NCI-H82 treated with DMSO at 0.1 percent for 48 hours (cell line): ENCODE measurements at regions not wholly inside any gene's neighbourhood (a gene's known extent, or its start where the extent isn't known, plus 50 kb on each side); places are given as distances from the start of the nearest gene placed in this dataset.

Experiments
- DNase-seq: peaks from one replicate; lab custom pipeline; 2025; ENCODE audit not compliant: unreplicated experiment; lab: John Stamatoyannopoulos, UW

DNA sequence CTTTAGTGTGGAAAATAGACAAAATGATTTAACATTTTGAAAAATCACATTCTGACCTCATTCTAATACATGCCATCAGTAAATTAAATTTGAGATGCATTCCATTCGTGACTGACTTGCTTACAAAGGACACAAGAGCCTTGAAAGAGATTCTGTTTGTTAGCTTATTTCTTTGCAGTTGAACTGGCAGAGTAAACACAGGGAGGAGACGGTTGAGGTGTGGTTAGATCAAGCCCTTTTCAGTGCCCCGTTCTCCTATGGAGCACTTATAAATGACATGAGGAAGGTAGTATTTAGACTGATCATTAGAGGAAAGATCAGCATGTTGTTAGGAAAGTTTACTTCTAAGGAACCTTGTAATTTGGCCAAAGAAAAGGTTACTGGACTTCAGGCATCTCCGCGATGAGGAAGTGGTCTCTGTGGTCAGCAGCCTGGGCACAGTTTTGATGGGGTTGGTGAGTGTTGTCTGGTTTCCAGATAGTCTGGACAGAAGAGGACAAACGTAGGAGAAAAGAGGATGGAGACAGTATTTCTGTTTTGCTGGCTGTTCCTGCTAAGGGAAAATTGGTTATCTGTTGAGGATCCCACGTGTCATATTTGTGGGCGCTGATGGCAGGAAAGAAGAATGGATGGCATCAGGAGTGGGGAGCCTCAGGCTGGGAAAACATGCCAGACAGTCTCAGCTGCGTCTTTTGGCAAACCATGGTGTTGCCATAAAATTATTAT is 328.9 kb upstream of the TBL1XR1 start:
- DNase-seq, result no peak

DNA sequence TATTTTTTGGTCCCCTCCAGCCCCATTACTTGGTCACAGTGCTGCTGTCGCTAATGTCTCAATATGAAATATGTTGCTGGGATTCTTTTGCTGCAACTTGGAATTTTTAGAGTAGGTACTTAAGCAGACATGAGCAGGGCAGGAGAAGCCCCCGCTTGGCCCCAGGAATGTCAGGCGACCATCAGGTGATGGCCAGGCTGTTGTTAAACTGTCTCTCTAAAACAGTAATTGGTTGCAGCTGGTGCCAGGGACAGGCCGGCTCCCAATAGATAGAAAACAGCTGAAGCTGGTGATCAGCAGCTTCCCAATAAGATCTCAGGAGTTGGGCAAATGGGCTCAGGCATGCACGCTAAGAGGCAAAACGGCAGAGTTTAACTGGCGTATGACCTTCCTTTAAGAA is 329.9 kb upstream of the TBL1XR1 start:
- no peak for DNase-seq

DNA sequence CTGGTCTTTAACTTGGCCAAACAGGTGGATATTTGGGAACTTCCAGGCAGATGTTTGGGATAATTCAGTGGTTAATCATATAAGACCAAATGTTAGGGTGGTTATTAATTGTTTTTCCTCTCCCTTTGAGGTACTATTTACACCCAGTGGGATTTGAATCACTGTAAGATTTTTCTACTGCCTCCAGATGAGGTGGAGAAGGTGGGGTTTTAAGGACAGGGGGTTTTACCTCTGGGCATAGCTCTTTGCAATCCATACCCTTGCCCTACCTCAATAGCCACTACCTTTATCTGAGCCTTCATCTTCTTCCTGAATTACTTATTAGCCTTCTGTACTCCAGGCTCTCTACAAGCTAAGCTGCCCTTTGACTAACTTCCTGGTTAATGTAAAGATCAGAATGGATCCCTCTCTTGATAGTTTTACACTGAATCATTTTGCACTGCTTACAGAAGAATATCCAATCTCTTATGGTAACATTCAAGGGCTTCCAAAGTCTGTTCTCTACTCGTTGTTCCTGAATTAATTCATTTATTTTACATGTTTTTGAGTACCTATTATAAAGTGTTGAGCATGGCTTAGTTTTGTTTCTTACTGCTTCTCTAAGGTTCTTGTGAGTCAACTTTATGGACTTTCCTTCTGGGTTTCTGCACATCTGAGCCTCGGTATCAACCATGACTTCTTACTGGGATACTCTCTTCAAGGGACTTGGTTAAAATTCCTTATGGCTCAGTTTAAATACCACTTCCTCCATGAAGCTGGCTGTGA is 331.2 kb upstream of the TBL1XR1 start:
- DNase-seq, result no peak

DNA sequence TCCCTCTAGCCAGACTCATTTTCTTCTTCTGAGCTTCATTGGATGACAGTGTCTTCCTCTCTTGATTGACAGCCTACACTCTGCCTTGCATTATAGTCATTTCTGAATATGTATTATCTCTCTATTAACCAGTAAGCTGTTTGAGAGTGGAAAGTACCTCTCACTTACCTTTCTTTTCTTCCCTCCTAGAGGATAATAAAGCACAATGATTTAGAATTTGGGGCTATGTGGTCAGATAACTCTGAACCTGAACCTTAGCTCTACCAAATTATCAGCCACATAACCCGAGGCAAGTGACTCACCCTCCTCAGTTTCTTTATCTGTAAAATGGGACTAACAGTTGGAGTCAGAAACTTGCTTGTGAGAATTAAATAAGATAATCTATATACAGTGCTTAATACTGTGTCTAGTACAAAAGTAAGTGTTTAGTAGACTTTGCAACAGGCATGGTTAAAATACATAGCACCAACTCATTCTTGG is 331.8 kb upstream of the TBL1XR1 start:
- no peak for DNase-seq

DNA sequence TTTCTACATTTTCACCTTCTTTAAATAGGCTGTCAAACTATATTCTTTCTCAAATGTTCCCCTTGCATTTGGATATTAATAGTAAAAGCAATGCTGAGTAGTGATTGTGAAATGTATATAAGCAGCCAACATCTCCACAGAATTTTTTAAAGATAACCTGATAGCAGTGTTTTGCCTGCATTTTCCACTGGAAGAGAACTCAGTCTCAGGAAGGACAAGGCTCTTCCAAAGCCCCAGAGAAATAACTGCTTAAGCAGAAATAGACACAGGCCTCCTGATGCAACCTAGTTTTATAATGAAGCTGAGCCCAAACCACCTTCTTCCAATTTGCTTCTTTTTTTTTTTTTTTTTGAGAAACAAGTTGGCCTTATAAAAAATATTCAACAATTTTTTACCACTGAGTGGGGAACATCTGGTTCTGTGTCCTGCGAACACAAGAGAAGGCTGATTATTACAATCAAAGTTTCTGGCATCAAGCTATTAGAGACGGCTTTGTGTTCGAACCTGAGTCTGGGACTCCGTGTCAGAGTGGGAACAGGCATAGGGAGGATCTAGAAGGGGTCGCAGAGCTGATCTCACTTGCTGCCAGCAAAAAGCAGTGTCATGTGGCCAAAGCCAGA is 332.5 kb upstream of the TBL1XR1 start:
- DNase-seq, result no peak

DNA sequence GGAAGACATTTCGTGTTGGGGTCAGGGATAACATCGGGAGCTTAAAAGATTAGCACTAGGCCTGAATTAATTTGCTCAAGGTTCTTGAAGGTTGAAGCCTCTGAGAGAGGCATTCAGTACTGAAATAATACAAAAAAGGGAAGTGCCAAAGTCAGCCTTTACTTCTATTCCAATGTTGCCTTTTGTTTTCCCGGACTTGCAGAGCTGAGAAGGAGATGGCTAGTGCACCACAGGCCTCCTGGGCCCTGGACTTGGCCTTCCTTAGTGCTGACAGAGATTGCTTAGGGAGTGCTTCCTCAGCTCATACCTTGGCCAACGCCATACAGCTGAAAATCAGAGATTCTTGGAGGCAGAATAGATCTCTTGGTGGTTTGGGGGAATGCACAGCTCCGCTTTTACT is 333.6 kb upstream of the TBL1XR1 start:
- DNase-seq, result peak; percentile 71

DNA sequence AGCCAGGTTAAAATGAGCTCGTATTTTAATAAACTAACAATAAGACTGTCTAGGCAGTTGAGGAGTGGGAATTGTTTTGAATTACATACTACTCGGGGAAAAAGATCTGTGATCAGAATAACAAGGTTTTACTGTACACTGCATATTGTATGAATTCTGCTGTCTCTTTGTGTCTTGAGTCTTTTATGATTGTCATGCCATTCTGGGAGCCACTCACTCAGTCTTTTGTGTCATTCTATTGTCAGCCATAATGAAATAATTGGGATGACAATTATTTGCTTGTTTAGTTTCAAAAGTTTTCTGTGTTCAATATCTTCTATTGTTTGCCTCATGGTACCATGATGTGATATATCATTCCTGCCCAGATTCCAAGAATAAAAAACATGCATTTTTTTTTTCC is 339.6 kb upstream of the TBL1XR1 start:
- DNase-seq, result no peak

DNA sequence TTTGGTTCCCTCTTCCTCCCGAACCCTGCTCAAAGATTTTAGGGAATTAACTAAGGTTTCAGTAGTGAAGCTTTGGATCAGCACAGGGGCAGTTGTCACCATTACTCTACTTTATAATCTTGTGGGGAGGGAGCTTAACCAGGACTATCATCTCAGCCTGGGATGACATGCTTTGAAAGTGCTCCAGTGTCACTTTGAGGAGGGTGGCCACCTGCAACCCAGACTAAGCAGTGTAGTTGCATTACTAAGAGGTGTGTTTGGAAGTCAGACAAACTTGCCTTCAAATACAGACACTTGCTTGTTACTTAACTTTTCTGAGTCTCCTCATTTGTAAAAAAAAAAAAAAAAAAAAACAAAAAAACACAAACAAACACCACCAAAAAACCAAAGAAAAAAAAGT is 340.3 kb upstream of the TBL1XR1 start:
- DNase-seq, result no peak

DNA sequence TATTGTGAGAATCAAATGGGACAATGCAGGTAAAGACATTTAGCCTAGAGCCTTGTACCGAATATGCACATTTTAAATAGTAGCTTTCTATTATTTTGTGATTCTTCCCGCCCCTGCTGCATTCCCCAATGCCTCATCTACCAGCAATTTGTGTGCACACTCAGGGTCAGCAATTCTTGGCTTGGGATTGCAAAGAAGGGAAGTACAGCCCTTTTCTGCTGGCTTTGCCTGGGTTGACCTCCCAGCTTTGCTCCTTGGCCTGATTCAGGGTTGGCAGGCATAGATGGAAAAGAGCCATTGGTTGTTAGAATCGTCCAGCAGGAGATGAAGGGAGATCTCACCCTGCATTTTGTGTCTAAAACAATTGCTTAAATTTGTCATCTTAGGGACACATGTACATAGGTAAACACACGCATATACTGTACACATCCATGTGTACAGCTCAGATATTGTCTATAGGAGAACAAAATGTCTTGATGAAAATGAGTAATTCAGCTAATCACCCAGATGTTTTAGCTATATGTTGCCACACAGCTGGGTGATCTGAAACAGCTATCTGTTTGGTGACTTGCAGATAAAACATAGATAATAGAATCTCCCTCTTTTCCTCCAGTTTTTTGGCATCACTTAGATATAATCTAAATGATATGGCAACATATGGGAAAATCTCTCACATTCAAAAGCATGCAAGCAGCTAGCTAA is 340.9 kb upstream of the TBL1XR1 start:
- no peak for DNase-seq

DNA sequence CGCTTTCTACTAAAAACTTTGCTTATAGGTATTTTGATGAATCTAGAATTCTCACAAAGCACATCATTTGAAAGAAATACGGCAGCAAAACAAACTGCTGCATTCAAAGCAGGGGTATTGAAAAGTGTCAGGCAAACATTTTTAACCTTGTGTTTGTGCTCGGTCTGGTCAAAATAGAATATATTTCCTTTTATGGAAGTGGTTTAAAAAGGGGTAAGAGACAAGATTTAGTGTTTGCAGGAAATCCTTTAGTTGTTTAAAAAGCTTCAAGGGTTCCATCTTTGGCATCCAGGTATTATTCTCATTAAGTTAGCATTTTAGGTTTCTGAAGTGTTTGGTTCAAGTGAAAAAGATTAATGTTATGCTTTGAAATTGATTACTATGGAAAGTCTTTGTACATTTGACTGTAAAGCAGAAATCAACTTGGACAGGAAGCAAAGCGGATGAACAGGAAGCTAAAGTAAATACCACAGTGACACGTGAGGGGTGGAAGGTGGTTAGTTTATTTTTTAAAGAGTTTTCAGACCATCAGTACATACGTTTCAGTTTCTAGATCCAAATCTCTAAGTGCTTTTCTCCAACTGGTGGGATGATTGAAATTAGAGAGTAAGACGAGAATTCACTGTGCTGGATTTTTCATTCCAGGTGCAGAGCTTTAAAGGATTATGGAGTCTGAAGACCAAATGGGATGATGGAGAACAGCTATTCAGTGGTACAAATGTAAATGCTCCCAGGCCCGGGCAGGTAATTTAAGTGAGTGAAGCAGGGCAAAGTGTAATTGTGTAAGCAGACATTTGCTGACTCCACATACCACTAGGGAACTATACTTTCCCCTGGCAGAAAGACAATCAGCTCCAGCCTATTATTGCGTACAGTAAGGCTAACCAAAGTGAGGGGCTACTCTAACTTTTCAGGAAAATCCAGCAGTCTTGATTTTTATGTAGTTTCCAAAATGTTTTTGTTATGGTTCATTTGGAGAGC is 341.8 kb upstream of the TBL1XR1 start:
- DNase-seq, result no peak

DNA sequence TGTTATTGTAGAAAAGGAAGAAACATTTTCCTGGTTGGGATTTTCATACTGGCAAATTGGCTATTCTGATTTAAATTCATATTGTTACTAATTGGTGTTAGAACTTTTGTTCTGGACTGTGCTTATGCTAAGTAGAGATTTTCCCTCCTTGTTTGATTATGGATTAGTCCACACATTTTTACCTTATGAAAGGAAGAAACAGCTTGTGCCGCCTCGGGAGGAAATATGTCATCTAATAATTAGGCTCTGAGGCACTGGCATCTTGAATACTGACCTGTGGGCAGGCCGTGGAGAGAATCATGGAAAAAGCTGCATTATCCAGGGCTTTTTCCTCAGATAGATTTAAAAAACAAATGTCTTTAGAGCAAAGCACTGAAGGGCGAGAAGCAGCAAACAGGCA is 344.3 kb upstream of the TBL1XR1 start:
- DNase-seq, result no peak

DNA sequence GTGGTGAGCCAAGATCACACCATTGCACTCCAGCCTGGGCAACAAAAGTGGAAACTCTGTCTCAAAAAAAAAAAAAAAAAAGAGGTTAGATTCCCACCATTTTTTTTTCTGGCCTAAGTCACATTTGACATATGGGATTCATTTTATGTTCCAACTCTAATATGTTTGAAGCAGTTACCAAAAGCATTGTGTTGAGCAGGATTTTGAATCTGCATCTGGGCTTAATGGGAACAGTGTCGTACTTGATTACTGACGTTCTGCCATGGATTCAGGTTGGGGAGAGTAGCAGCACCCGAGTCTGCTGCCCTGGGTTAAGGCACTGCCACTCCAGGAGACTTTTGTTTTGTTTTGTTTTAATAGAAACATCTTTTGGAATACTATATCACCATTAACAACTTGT is 348.7 kb upstream of the TBL1XR1 start:
- no peak for DNase-seq

DNA sequence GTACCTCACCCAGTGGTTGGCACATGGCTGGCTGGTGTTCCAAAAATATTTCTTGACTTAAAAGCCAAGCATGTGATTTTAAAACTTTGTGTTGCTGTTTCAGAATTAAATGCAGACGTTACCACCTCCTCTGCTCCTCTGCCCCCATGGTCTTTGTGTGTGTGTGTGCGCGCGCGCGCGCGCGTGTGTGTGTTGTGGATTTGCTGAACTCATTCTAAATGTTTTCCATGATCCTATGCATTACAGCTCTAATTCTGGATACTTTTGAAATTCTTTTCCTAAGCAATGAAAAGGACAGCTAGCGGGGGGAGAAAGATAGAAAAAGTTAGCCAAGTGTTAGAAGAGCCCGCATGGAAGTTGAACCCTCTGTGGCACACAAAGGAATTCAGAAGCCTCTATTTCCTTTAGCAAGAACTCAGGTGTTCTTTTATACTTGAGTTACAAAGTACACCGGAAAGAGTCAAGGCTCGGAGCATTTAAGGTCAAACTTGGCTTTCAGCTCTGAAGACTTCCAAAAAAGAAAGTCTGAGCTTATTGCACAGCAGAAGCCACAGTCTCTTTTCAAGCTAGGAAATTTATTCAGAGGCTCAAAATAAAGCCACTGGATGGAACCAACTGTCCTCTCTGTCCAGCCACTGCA is 350.5 kb upstream of the TBL1XR1 start:
- DNase-seq, result no peak

DNA sequence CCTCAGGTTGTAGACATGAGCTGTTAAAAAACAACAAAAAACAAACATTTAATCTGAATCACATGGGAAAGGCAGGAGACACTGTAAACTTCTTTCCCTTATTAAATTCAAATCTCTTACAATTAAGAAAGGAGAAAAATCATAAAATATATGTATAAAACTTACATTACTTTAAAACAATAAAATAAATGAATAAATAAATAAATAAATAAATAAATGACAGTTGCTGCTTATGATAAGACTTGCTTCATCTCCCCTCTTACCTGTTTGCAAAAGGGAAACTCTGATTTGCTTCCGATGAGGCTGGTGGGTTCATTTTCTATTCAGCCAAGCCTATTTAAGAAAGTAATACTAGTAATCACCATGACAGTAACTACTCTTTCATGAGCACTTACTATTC is 353.4 kb upstream of the TBL1XR1 start:
- no peak for DNase-seq

DNA sequence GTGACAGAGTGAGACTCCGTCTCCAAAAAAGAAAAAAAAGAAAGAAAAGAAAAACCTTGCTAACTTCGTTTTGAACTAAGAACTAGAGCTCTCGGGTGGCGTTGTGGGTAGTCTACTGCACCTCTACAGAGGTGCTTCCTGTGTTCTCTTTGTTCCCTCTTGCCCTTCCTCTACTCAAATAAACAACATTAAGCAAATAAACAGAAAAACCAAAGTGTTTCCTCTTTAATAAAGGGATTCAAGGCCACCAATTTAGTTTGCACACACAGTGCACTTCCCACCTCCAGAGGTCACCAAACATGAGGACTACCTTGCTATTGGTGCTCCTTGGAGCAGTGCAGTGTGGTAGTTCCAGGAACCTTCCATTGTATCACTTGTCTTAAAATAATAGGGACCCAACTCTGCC is 354.2 kb upstream of the TBL1XR1 start:
- DNase-seq, result no peak

DNA sequence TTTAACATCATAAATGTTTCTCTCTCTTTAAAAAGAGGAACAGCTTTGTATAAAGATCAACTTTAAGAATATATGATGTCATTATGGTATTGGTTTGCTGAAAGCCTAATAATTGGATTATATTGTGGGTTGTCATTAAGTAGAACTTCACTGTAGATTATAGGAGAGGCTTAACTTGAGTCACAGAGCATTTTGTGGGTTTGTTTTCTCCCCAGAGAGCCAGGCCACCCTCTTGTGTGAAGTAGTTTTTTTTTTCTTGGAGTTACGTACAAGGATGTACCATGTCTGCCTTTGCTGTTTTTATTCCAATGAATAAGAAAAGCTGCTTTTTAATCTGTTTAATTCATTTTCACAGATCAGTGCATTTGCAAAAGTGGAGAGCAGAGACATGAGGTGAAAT is 354.8 kb upstream of the TBL1XR1 start:
- peak; percentile 93 for DNase-seq

DNA sequence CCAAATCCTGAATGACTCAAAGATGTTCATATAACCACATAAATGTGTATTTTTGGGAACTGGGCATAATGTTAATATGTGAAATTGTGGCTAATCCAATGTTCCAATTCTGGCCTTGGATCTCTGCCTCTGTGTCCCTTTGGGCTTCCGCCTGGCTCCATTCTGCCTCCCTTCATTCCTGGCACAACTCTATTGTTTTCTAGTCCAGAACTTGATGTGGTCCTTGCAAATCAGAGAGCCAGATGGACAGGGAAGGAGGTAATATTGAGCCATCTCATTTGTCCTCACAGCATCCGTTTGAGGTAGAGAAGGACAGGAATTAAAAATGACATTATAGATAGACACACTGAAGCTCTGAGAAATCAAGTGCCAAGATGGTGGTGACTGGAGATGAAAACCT is 355.7 kb upstream of the TBL1XR1 start:
- no peak for DNase-seq

DNA sequence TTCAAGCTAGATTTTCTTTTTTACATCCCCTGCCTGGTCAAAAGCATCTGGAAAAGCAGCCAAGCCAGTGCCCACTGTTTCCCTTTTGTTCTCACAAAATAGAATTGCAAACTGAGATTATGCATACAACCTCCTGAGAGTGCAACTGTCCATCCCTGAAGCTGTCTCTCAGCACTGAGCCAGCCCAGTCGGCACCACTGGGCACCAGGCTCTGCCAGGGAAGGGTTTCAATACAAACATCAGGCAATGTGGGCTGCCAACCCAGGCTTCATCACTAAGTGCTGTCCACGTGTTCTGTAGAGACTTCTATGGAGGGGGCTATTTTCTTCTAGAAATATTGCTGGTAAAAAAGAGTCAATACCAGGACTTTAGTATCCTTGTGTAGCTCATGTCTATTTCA is 356.3 kb upstream of the TBL1XR1 start:
- DNase-seq, result no peak

DNA sequence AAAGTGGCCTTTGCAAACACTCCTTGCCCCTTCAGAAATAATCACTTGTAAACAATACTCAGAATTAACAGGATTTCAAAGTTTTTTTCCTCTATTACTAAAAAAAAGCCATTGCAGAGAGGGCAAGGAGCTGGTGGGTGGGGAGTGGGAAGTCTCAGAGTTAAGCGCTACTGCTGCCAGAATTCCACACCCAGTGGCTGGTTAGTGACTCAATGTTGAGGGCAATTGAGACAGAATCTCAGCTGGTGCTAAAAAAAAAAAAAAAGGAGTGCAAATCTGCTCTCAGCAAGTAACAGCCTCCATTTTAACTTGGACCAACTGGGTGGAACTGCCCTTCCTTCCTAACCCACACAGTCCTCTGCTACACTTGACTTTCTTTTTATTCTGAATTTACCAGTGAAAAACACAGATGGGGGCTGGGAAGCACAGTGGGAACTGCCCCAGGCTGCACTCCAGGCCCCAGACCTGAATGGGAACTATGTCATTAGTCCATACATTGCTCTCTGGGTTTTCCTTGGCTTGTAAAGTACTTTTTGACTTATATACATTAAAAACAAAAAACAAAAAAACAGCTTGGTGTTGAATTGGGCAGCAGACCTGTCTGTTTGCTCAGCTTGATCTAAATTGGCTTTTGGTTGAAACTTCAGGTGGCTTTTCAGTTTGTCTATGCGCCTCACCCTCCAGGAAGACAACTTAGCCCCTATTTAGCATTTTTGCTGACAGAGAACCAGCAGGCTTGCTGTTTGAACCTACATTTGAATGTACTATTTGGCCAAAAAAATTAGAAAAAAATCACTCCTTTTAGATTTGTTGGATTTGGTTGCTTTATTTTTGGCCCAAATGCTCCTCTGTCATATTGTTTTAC is 357.8 kb upstream of the TBL1XR1 start:
- DNase-seq, result no peak
